Effector memory CD4-positive, alpha-beta T cell (primary cell): ENCODE measurements at regions not wholly inside any gene's neighbourhood (a gene's known extent, or its start where the extent isn't known, plus 50 kb on each side); places are given as distances from the start of the nearest gene placed in this dataset.
"Not testable (repeated sequence)": the region's sequence is repeated elsewhere in the genome, so short reads cannot be mapped to it uniquely, and the experiment has no call there.

Experiments
- DNase-seq, 3 donors: peaks; one replicate each; pipeline ENCODE4 v3.0.0-alpha.2; 2020
- H3K27ac ChIP-seq: 2 replicates; pipeline ENCODE4 v1.7.0; 2013; ENCODE audit warnings: mild to moderate bottlenecking, low read length, moderate library complexity; ENCODE audit not compliant: insufficient read depth, poor library complexity, severe bottlenecking
- H3K27me3 ChIP-seq: replicated peaks from 2 replicates; pipeline ENCODE4 v1.7.0; 2013; ENCODE audit warnings: mild to moderate bottlenecking, low read length; ENCODE audit not compliant: insufficient read depth, control insufficient read depth, poor library complexity, severe bottlenecking
- H3K36me3 ChIP-seq: 2 replicates; pipeline ENCODE4 v1.7.0; 2013; ENCODE audit warnings: mild to moderate bottlenecking, low read length, moderate library complexity; ENCODE audit not compliant: control insufficient read depth, insufficient read depth
- H3K4me1 ChIP-seq: 2 replicates; pipeline ENCODE4 v1.7.0; 2013; ENCODE audit warnings: low read length, mild to moderate bottlenecking; ENCODE audit not compliant: control insufficient read depth, insufficient read depth, poor library complexity, severe bottlenecking
- H3K4me3 ChIP-seq: 2 replicates; pipeline ENCODE4 v1.7.0; 2013; ENCODE audit warnings: low read length, low read depth, mild to moderate bottlenecking; ENCODE audit not compliant: insufficient read depth, poor library complexity, severe bottlenecking
- H3K9me3 ChIP-seq: 2 replicates; pipeline ENCODE4 v1.7.0; 2013; ENCODE audit warnings: mild to moderate bottlenecking, low read length, moderate library complexity; ENCODE audit not compliant: control insufficient read depth

- H3K4me3 ChIP-seq, H3K9me3 ChIP-seq, H3K27me3 ChIP-seq, DNase-seq, H3K27ac ChIP-seq, H3K36me3 ChIP-seq, H3K4me1 ChIP-seq: not testable (repeated sequence)
Measured at GRCh38 chr10:77722956-77723355, 85.3 kb upstream of the KCNMA1 start.

GRCh38 chr10:77721815-77722214, 84.2 kb upstream of the KCNMA1 start:
- Histone ChIP-seq H3K36me3 (no peaks in the 10 kb centered on the region), H3K27me3 (no peaks in the 10 kb centered on the region), H3K4me1 (no peaks in the 10 kb centered on the region), H3K9me3 (no peaks in the 10 kb centered on the region), H3K4me3 (no peak overlapping the region), H3K27ac (no peak overlapping the region)
- DNase-seq, result no peak

- Histone ChIP-seq H3K27ac (no peak overlapping the region), H3K9me3 (no peaks in the 10 kb centered on the region), H3K4me1 (no peaks in the 10 kb centered on the region), H3K27me3 (no peaks in the 10 kb centered on the region), H3K36me3 (no peaks in the 10 kb centered on the region), H3K4me3 (no peak overlapping the region)
- DNase-seq, result no peak
Measured at GRCh38 chr10:77718957-77719356, 81.3 kb upstream of the KCNMA1 start.

- H3K36me3 ChIP-seq, H3K9me3 ChIP-seq, H3K4me3 ChIP-seq, H3K4me1 ChIP-seq, H3K27ac ChIP-seq, DNase-seq, H3K27me3 ChIP-seq: not testable (repeated sequence)
Measured at GRCh38 chr10:77718312-77718711, 80.7 kb upstream of the KCNMA1 start.

GRCh38 chr10:77717336-77717735, 79.7 kb upstream of the KCNMA1 start:
- H3K4me1 ChIP-seq, result no peaks in the 10 kb centered on the region
- H3K9me3 ChIP-seq, result no peaks in the 10 kb centered on the region
- H3K4me3 ChIP-seq, result no peak overlapping the region
- H3K36me3 ChIP-seq, result no peaks in the 10 kb centered on the region
- DNase-seq, result no peak
- no peaks in the 10 kb centered on the region for H3K27me3 ChIP-seq
- H3K27ac ChIP-seq, result no peak overlapping the region

- Histone ChIP-seq H3K27me3 (no peaks in the 10 kb centered on the region), H3K4me1 (no peaks in the 10 kb centered on the region), H3K4me3 (no peak overlapping the region), H3K9me3 (no peaks in the 10 kb centered on the region), H3K27ac (no peak overlapping the region), H3K36me3 (no peaks in the 10 kb centered on the region)
- no peak for DNase-seq
Measured at GRCh38 chr10:77716458-77717317, 79.1 kb upstream of the KCNMA1 start.

GRCh38 chr10:77715536-77715935, 77.9 kb upstream of the KCNMA1 start:
- no peaks in the 10 kb centered on the region for H3K9me3 ChIP-seq
- H3K27ac ChIP-seq, result no peak overlapping the region
- peaks cover 3% of the 10 kb centered on the region for H3K4me1 ChIP-seq
- no peaks in the 10 kb centered on the region for H3K27me3 ChIP-seq
- no peaks in the 10 kb centered on the region for H3K36me3 ChIP-seq
- DNase-seq, result no peak
- no peak overlapping the region for H3K4me3 ChIP-seq

- Histone ChIP-seq H3K9me3 (no peaks in the 10 kb centered on the region), H3K27me3 (no peaks in the 10 kb centered on the region), H3K4me3 (no peak overlapping the region), H3K4me1 (peaks cover 3% of the 10 kb centered on the region), H3K36me3 (no peaks in the 10 kb centered on the region), H3K27ac (no peak overlapping the region)
- no peak for DNase-seq
Measured at GRCh38 chr10:77715088-77715487, 77.5 kb upstream of the KCNMA1 start.

GRCh38 chr10:77713521-77714280, 76.1 kb upstream of the KCNMA1 start:
- H3K27me3 ChIP-seq, result no peaks in the 10 kb centered on the region
- no peak overlapping the region for H3K27ac ChIP-seq
- peaks cover 3% of the 10 kb centered on the region for H3K4me1 ChIP-seq
- H3K36me3 ChIP-seq, result no peaks in the 10 kb centered on the region
- H3K9me3 ChIP-seq, result no peaks in the 10 kb centered on the region
- no peak for DNase-seq
- H3K4me3 ChIP-seq, result no peak overlapping the region

GRCh38 chr10:77712207-77712606, 74.6 kb upstream of the KCNMA1 start:
- Histone ChIP-seq H3K9me3 (no peaks in the 10 kb centered on the region), H3K4me3 (no peak overlapping the region), H3K27me3 (no peaks in the 10 kb centered on the region), H3K36me3 (no peaks in the 10 kb centered on the region), H3K27ac (no peak overlapping the region), H3K4me1 (peaks cover 3% of the 10 kb centered on the region)
- DNase-seq, result no peak
